ENCODE measurements at regions not wholly inside any gene's neighbourhood (a gene's known extent, or its start where the extent isn't known, plus 50 kb on each side); places are given as distances from the start of the nearest gene placed in this dataset.

- DNase-seq (ENCODE audit: low read depth in 4 of 4, low spot score in 3 of 4): no peak
Measured at GRCh38 chr21:28671549-28672195, 321.0 kb downstream of the LTN1 start.

DNA sequence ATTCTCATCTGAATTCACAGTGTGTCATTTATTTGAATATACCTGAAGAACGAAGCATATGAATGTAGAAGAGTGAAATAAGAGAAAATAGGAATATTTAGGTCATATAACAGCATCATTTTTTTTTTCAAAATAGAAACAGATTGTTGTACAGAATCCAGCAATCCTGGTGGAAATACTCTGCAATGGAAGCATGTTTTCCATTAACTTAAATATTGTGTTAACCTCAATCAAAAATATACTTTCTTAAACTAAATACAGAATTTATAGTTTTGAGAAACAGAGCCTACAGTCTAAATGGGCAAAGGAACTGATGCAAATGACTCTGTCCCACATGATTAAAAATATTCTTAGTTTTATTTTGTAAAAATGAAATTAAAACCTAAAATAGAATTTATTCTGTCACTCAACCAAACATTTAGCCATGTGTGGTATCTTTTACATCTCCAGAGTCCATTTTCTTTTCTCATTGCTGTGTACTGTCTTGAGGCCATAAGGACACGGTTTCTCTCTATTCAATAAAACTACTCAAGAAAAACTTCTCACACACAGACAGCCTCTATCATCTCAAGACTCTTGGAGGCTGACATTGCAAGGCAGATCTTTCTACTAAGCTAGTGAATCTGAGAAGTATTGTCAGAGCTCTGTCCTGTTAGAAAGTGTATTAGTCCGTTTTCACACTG, 322.6 kb downstream of the LTN1 start:
- DNase-seq (ENCODE audit: low read depth in 4 of 4, low spot score in 3 of 4): no peak

DNA sequence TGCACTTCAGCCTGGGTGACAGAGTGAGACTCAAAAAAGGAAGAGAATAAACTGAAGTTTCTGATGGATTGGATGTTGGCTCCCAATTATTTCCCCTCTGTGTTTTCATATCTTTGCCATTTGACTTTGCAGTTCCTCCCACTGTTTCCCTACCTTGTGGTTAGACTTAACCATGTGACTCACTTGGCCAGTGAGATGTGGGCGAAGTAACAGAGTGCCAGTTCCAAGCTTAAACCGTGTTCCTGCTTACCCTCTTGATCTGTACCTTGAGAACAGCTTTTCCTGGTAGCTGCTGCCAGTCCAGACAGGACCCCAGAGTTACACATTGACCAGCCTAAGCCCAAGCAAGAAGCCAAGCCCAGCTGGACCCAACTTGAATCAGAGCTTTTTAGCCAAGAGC, 323.4 kb downstream of the LTN1 start:
- DNase-seq (ENCODE audit: low read depth in 4 of 4, low spot score in 3 of 4): no peak

- no peak for DNase-seq (ENCODE audit: low read depth in 4 of 4, low spot score in 3 of 4)
Measured at GRCh38 chr21:28663754-28664153, 328.9 kb downstream of the LTN1 start.

- no peak for DNase-seq (ENCODE audit: low read depth in 4 of 4, low spot score in 3 of 4)
Measured at GRCh38 chr21:28663111-28663693, 329.5 kb downstream of the LTN1 start.

- DNase-seq (ENCODE audit: low read depth in 4 of 4, low spot score in 3 of 4): no peak
Measured at GRCh38 chr21:28657566-28657965, 335.1 kb downstream of the LTN1 start.

DNA sequence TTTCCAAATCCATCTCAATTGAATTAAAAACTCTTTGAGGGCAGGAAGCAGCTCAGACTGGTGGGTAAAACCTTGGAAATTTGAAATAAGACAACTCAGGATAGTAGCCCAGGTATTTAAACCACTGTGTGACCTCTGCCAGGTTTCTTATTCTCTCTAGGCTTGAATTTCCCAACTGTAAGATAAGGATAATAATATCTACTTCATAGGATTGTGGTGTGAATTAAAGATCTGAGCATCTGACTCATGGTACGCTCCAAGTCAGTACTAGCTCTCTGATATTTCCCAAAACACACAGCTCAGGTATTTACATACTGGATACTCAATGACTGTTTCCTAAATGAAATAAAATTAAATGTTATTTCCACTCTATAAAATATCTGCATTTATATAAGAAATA, 337.2 kb downstream of the LTN1 start:
- DNase-seq (ENCODE audit: low read depth in 4 of 4, low spot score in 3 of 4): no peak

DNA sequence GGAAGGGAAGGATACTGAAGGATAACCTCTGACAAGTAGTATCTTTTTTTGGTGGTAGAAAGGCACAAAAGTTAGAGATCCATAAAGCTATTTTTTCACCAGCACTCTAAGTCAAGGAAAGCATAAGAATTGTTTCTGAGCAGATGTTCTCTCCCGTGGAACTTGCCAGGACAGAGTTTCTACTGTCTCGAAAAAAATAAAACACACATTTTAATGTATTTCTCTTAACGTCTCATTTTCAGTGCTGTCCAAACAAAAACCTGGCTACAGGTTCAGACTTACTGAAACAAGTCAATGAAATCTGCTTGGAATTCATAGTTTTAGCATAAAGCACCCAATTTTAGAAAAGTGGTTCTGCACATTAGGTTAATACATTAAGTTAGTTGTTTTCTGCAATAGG, 338.3 kb downstream of the LTN1 start:
- no peak for DNase-seq (ENCODE audit: low read depth in 4 of 4, low spot score in 3 of 4)

DNA sequence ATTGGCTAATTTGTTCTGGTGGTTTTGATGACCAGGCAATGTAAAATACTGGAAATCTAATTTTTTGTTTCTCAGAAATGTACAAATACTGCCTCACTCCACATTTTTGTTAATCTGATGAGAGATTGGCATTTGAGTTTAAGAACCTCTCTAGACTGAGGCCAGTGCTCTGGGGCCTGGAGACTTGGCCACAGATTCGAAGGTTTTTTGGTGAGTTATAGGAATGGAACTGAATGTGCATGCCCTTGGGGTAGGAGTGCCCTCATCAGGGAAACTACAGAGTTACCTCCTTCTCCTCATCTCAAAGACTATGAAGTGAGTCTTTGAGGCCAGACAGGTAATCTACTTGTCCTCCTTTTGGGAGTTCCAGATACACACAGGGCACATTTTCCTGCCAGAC, 347.9 kb downstream of the LTN1 start:
- no peak for DNase-seq (ENCODE audit: low read depth in 4 of 4, low spot score in 3 of 4)

- DNase-seq (ENCODE audit: low read depth in 4 of 4, low spot score in 3 of 4): no peak
Measured at GRCh38 chr21:28642891-28643290, 349.8 kb downstream of the LTN1 start.

- no peak for DNase-seq (ENCODE audit: low read depth in 4 of 4, low spot score in 3 of 4)
Measured at GRCh38 chr21:28641731-28642130, 350.9 kb downstream of the LTN1 start.

DNA sequence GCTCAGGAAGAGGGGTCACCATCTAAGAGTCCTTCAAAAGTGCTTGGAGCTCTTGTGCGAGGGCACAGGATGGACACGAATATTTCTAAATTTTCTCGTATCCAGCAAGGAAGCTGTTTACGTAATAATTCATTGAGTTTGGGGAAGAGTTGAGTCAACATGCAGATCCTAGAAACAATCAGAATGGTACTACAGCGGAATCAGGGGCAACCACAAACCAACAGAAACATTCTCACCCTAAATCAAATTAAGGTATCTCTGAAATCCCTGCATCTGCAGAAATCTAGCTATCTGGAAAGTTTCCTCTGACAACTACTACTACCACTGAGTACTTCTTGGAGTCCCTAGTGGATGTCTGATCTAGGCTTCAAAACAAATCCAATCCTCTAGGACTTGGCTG, 352.4 kb downstream of the LTN1 start:
- DNase-seq (ENCODE audit: low read depth in 4 of 4, low spot score in 3 of 4): no peak

- no peak for DNase-seq (ENCODE audit: low read depth in 4 of 4, low spot score in 3 of 4)
Measured at GRCh38 chr21:28639737-28640136, 352.9 kb downstream of the LTN1 start.

DNA sequence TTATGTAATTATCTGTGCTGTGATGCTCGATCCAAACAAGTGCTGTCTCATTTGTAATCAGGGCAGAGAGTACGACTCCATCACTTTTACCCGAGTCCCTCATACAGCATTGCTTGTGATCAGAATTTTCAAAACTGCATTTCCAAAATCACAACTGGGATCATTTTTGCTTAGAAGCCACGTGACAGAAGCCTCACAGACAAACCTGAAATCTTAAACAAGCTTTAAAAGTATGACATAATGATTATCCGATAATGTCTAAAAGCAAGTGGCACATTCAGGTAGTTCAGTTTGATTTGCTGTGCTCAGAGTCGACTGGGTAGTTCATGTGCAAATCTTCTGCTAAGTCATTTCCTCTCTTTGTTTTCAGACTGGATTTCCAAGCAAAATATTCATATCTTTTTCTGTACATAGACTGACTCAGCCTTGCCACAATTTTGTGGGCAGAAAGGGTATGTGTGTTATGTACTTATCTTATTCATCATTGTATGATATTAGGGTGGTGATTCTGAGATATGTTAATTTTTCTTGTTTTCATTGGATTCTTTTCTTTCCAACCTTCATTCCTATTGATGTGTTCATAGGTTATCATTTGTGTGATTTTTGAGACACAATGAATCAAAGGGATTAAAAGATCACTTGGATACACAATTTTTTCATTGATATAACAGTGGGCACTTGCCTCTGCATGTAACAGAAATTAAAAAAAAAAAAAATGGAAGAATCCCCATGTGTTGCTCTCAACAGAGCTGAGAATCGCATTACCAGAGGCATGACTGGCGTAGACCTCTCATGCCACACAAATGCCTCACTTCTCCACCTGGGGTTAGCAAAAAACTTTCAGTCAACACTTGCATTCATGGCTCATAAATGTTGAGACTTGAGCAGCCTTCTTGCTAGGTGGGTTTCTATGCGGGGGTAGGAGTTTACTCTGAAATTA, 355.7 kb downstream of the LTN1 start:
- DNase-seq (ENCODE audit: low read depth in 4 of 4, low spot score in 3 of 4): no peak

GRCh38 chr21:28635541-28635940, 357.1 kb downstream of the LTN1 start:
- DNase-seq (ENCODE audit: low read depth in 4 of 4, low spot score in 3 of 4): no peak

DNA sequence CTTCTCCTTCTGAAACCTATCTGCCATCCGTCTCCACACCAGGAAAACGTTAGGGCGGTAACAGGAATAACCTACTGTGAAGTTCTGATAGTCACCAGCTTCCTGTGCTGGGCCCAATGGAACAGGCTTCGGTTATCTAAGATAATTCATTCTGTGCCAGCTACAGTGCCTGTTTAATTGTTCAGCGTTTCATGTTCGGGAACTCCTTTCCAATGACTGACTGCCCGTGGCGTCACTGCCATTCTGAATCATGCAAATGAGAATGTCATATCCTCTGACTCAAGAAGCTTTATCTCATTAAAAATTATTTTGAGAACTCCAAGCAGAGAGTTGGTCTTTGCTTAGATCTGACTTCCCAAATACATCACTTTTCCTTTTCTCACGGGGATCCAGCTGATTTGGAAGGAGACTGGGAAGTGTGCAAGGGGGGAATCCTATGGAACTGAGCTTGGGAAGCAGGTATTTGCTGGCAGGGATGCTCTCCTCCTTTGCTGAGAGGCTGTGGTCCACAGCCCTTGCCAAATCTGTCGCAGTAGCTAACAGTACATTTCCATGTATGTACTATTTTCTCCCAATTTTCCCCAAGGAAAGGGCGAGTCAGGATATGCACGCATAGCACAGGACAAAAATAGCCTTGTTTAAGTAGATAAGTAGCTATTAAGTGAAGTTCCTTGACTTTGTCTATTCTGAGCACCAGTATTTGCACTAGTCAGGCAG, 358.7 kb downstream of the LTN1 start:
- DNase-seq (ENCODE audit: low read depth in 4 of 4, low spot score in 3 of 4): no peak

DNA sequence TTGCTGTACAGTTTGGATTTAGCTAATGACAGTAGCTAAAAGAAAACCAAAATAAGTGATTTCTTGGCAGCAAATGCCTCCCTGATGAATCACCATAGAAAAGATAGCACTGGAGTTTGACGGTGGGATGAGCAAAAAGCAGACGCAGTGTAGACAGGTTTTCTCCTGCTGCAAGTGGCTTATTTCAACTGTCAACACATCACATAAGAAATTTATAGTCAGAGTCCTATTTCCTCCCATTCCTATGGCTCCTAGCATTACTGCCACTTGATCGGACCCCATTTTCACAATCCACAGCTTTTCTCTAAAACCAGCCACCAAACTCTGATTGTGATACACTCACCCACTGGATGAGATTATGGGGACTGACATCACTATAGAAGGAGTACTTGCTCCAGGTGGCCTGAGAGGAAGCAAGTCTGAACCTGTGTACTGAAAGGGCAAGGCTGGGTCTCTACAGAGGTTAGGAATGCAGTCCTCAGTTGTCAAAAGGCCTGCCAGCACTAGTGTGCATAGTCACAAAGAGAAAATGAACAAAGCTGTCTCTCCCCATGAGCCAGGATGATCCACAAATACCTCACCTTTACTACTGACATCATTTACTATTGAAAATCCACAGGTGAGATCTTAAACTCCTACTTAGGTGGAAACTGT, 359.8 kb downstream of the LTN1 start:
- no peak for DNase-seq (ENCODE audit: low read depth in 4 of 4, low spot score in 3 of 4)

- DNase-seq (ENCODE audit: low read depth in 4 of 4, low spot score in 3 of 4): no peak
Measured at GRCh38 chr21:28627691-28628090, 365.0 kb downstream of the LTN1 start.

DNA sequence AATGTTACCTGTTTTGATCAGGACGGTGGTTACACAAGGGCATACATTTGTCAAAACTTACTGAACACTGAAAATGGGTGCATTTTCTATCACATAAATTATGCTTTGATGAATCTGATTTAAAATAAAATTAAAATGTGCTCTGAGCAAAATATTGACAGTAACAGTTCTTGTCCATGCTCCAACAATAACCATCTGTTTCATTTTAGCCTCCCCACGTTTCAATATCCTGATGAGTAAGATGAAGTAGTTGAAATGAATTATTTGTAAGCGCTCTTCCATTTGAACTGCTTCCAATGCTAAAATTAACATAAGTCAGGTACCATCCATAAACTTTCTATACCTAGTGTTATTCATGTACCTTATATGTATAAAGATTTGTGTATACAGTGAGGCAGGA, 365.4 kb downstream of the LTN1 start:
- no peak for DNase-seq (ENCODE audit: low read depth in 4 of 4, low spot score in 3 of 4)

GRCh38 chr21:28624626-28625025, 368.1 kb downstream of the LTN1 start:
- no peak for DNase-seq (ENCODE audit: low read depth in 4 of 4, low spot score in 3 of 4)
